GM18951 (cell line): ENCODE measurements at regions not wholly inside any gene's neighbourhood (a gene's known extent, or its start where the extent isn't known, plus 50 kb on each side); places are given as distances from the start of the nearest gene placed in this dataset.
"Not testable (repeated sequence)": the region's sequence is repeated elsewhere in the genome, so short reads cannot be mapped to it uniquely, and the experiment has no call there.

Experiments used
- POLR2A ChIP-seq: IDR thresholded peaks from 4 replicates; pipeline ENCODE4 v1.6.1; 2011; ENCODE audit warnings: mild to moderate bottlenecking; ENCODE audit not compliant: insufficient read length, insufficient read depth; ENCODE audit errors: extremely low read depth
- in situ Hi-C: fragments of 300-500 bp; cut with MboI; formaldehyde crosslinking; loops from one replicate; pipeline ENCODE4 v1.12.0; 2022; ENCODE audit warnings: low sequenced_read_pairs, mixed read lengths, inconsistent platforms; ENCODE audit not compliant: unreplicated experiment

DNA sequence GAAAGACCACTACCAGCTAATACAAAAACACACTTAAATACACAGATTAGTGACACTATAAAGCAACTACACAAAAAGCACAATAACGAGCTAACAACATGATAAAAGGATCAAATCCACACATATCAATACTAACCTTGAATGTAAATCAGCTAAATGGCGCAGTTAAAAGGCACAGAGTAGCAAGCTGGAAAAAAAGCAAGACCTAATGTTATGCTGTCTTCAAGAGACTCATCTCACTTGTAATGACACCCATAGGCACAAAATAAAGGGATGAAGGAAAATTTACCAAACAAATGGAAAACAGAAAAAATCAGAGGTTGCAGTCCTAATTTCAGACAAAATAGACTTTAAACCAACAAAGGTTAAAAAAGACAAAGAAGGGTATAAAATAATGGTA lies 86.3 kb downstream of the NUS1 start:
- no peak for TF ChIP-seq POLR2A
- in situ Hi-C loops: no loop called here

- in situ Hi-C loops: no loop called here
- no peak for TF ChIP-seq POLR2A
These were observed 96.1 kb downstream of the NUS1 start for GRCh38 chr6:117771403-117771802.

DNA sequence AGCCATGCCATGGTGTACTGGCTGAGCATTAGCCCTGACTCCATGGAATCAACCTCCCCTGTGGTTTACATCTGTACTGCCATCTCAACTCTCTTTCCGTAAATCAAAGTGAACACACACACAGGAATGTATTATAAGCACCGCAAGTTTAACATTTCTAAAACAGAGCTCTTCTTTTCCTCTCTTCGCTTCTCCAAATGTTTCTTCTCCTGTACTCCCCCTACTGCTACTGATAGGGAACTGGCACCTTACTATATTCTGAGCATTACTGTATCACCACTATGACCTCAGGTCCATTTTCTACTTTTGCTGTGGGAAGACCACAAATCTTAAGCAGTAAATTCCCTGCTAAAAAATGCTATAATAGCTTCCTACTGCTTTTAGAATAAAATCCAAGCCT lies 101.2 kb downstream of the NUS1 start:
- TF ChIP-seq POLR2A: no peak
- in situ Hi-C loops: loop anchor here (5.0 kb wide), 1 partner anchor 94 kb away; no protein-coding TSS in a partner anchor

- in situ Hi-C loops: no loop called here
- no peak for TF ChIP-seq POLR2A
These were observed 106.3 kb downstream of the NUS1 start for GRCh38 chr6:117781550-117781949.

DNA sequence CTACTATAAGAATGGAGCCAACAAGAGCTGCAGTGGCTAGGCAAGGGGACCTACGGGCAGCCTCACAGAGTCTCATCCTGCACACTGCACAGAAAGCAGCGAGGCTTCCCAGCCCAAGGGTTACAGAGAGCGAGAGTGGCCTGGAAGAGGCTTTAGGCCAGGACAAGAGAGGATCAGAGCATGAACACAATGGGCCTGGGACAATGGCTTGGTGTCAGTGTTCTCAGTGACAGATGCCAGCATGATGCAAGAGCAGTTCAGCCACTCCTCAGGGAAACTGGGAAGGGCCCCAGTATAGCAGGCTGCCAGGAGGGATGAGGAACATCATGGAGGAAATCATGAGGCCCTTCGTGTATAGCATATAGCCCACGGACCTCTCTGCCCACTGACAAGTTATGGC lies 108.0 kb downstream of the NUS1 start:
- in situ Hi-C loops: no loop called here
- TF ChIP-seq POLR2A: no peak

GRCh38 chr6:117791012-117791411 lies 115.7 kb downstream of the NUS1 start:
- in situ Hi-C loops: no loop called here
- no peak for TF ChIP-seq POLR2A

DNA sequence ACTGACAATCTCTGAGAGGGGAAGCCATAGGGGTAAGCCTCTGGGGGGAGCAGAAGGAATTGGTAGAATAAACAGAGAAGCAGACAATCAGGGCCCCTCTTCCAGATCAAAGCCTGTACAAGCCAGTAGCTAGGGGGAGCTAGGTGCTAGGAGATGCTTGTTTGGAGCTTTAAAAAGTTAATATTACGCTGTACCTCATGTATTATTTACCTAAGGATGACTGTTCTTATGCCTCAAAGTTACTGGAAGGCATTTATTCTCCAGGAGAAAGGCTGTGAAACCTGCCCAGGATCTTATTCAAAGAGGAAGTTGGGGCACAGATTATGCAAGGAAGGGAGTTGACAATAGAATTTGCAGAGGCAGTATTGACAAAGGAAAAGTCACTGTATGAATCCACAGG lies 111.8 kb upstream of the SLC35F1 start:
- in situ Hi-C loops: no loop called here
- no peak for TF ChIP-seq POLR2A

- in situ Hi-C loops: not testable (repeated sequence)
These were observed 108.2 kb upstream of the SLC35F1 start for GRCh38 chr6:117798819-117799218.

DNA sequence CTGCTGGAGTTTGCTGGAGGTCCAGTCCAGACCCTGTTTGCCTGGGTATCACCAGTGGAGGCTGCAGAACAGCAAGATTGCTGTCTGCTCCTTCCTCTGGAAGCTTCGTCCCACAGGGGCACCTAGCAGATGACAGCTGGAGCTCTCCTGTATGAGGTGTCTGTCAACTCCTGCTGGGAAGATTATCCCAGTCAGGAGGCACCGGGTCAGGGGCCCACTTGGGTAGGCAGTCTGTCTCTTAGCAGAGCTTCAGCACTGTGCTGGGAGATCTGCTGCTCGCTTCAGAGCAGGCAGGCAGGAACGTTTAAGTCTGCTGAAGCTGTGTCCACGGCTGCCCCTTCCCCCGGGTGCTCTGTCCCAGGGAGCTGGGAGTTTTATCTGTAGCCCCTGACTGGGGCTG lies 96.8 kb upstream of the SLC35F1 start:
- TF ChIP-seq POLR2A: no peak
- in situ Hi-C loops: no loop called here

GRCh38 chr6:117817499-117817898 lies 89.6 kb upstream of the SLC35F1 start:
- in situ Hi-C loops: no loop called here
- no peak for TF ChIP-seq POLR2A

DNA sequence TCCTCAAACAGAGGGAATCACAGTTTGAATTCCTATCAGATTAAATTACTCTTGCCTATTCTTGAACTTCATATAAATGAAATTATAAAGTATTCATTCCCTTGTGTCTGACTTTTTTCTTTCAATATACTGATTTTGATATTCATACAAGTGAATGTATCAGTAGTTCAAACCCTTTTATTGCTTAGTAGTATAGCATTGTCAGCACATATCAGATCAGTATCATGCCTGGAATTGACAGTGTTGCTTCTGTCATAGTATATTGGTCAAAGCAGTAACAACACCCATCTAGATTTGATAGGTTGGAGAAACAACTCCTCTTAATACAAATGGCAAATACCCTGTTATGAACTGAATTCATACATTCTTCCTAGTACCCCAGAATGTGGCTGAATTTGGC lies 89.1 kb upstream of the SLC35F1 start:
- no peak for TF ChIP-seq POLR2A

DNA sequence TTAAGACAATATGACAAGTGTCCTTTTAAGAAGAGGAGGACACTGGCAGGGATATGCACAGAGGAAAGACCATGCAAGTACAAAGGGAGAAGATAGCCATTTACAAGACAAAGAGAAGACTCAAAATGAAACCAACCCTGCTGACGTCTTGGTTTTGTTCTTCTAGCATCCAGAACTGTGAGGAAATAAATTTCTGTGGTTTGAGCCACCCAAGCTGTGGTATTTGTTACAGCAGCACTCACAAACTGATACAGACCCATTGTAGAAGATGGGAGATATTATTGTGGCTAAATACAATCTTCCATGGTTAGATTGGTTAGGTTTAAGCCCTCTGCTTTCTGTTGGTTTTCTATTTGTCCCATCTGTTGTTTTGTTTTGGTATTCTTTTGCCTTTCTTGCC lies 88.6 kb upstream of the SLC35F1 start:
- TF ChIP-seq POLR2A: no peak
- in situ Hi-C loops: no loop called here

More for the DNA sequence above, 89.1 kb upstream of the SLC35F1 start:
- in situ Hi-C loops: no loop called here

- TF ChIP-seq POLR2A: no peak
- in situ Hi-C loops: loop anchor here (25.0 kb wide), 1 partner anchor 433 kb away; no protein-coding TSS in a partner anchor
These were observed 77.3 kb upstream of the SLC35F1 start for GRCh38 chr6:117829594-117830319.

DNA sequence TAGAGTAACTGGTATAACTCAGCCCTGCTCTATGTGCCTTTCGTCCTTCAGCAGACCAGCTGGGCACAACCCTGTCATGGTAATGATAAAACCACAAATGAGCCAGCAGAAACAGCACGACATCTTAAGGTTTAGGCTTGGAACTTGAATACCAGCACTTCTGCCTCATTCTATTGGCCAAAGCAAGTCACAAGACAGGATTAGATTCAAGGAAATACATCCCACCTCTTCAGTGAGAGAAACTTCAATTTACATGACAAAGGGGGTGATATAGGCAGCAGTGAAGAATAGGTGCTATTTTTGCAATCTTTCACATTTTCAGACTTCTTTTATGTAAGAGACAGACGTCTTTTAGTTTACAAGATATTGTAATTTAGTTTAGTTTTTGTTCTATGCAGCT lies 69.8 kb upstream of the SLC35F1 start:
- TF ChIP-seq POLR2A: no peak
- in situ Hi-C loops: loop anchor here (25.0 kb wide), 1 partner anchor 425 kb away; no protein-coding TSS in a partner anchor
